Stomach (tissue), 4 donors: ENCODE measurements at regions not wholly inside any gene's neighbourhood (a gene's known extent, or its start where the extent isn't known, plus 50 kb on each side); places are given as distances from the start of the nearest gene placed in this dataset.

ENCODE experiments used
- EP300 ChIP-seq: sonication (generic); formaldehyde crosslinking; IDR thresholded peaks from one replicate; pipeline ENCODE4 v1.6.1; 2017; ENCODE audit warnings: antibody characterized with exemption
- TF ChIP-seq, protein P1 (sequence below), 7 experiments: fragments of 450-650 bp in 4 of 7; fragments of 200-600 bp in 3 of 7; sonication (generic) in 3 of 7; IDR thresholded peaks; one replicate each; pipeline ENCODE4 v1.5.1; 2016 to 2019; ENCODE audit warnings: antibody characterized with exemption in 7 of 7, control low read depth in 2 of 7, mild to moderate bottlenecking in 1 of 7

DNA sequence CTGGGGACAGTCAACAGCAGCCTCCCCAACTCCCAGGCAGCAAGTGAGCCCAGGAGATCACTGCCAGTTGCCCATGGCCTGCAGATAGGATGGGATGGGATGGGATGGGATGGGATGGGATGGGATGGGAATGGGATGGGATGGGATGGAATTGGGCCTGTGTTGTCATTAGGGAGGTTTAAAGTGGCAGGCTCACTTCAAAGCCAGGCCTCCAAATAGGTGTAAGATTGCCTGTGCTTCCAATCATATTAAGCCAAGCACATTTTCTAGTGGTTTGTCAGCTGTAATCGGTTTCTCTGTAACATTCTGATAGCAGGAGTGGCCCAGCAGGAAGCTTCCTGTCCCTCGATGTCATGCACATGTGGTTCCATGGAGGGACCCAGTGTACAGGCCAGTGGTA lies 82.7 kb upstream of the NXT1 start:
- TF ChIP-seq, protein P1, sequence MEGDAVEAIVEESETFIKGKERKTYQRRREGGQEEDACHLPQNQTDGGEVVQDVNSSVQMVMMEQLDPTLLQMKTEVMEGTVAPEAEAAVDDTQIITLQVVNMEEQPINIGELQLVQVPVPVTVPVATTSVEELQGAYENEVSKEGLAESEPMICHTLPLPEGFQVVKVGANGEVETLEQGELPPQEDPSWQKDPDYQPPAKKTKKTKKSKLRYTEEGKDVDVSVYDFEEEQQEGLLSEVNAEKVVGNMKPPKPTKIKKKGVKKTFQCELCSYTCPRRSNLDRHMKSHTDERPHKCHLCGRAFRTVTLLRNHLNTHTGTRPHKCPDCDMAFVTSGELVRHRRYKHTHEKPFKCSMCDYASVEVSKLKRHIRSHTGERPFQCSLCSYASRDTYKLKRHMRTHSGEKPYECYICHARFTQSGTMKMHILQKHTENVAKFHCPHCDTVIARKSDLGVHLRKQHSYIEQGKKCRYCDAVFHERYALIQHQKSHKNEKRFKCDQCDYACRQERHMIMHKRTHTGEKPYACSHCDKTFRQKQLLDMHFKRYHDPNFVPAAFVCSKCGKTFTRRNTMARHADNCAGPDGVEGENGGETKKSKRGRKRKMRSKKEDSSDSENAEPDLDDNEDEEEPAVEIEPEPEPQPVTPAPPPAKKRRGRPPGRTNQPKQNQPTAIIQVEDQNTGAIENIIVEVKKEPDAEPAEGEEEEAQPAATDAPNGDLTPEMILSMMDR (IDR thresholded peaks at IDR 0.05), result no peak
- TF ChIP-seq EP300, result no peak
